Testis (tissue), 2 donors: ENCODE measurements at regions not wholly inside any gene's neighbourhood (a gene's known extent, or its start where the extent isn't known, plus 50 kb on each side); places are given as distances from the start of the nearest gene placed in this dataset.

Source experiments
- POLR2A ChIP-seq: fragments of 450-650 bp; IDR thresholded peaks from one replicate; pipeline ENCODE4 v1.6.1; 2017; ENCODE audit warnings: antibody characterized with exemption, mild to moderate bottlenecking, moderate library complexity
- TF ChIP-seq, protein P1 (sequence below), 3 experiments: fragments of 450-650 bp in 2 of 3; fragments of 200-600 bp in 1 of 3; sonication (generic) in 1 of 3; IDR thresholded peaks; one replicate each; pipeline ENCODE4 v1.5.1; 2016 to 2019; ENCODE audit warnings: antibody characterized with exemption in 3 of 3, mild to moderate bottlenecking in 2 of 3, moderate library complexity in 1 of 3

DNA sequence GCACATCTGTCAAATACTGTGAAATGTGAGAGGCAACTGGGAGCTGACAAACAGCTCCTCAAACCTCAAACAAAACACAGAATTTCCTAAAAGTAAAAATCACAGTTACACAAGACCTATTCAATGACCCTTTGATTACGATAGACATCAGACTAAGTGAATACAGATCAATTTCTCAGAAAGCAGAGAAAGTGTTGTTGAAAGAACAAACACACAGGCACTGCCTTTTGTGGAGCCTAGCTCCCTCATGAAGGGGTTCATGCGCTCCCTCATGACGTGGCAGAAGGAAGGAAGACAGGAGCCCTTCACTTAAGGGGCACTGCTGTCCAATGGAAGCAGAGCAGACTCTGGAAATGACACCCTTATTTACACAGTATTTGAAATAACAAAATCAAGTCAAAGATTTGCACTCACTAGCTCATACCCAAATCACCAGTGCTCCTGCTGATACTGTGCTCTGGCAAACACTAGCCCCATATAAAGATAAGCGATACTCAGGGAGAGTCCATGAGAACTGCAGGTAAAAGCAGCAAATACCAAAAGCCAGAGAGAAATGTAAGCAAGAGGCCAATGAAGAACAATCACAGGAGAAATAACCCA lies 144.9 kb downstream of the KLF12 start:
- TF ChIP-seq, protein P1, sequence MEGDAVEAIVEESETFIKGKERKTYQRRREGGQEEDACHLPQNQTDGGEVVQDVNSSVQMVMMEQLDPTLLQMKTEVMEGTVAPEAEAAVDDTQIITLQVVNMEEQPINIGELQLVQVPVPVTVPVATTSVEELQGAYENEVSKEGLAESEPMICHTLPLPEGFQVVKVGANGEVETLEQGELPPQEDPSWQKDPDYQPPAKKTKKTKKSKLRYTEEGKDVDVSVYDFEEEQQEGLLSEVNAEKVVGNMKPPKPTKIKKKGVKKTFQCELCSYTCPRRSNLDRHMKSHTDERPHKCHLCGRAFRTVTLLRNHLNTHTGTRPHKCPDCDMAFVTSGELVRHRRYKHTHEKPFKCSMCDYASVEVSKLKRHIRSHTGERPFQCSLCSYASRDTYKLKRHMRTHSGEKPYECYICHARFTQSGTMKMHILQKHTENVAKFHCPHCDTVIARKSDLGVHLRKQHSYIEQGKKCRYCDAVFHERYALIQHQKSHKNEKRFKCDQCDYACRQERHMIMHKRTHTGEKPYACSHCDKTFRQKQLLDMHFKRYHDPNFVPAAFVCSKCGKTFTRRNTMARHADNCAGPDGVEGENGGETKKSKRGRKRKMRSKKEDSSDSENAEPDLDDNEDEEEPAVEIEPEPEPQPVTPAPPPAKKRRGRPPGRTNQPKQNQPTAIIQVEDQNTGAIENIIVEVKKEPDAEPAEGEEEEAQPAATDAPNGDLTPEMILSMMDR (IDR thresholded peaks at IDR 0.05) = no peak
- TF ChIP-seq POLR2A = no peak
